ENCODE measurements at regions not wholly inside any gene's neighbourhood (a gene's known extent, or its start where the extent isn't known, plus 50 kb on each side); places are given as distances from the start of the nearest gene placed in this dataset.
"Not testable (repeated sequence)": the region's sequence is repeated elsewhere in the genome, so short reads cannot be mapped to it uniquely, and the experiment has no call there.

- no peak for DNase-seq
Measured at GRCh38 chr9:26220367-26220766, 542.1 kb upstream of the TUSC1 start.

DNA sequence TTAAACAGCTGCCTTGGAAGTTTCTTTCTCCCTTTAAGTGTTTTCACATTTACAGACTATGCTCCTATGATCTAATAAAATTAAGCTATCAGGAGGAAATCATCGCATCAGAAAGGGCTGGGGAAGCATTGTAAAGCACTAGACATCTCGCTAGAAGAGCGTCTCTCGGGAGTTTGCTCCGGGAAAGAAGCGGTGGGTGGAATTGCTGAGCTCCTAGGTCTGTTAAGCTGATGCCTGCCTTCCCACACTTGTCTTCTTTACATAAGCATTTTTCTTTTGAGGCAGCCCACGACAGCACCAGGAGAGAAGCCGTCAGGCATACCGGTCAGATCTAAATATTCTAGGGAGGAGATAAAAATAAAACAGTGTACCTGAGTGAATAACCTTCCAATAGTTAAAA, 541.7 kb upstream of the TUSC1 start:
- DNase-seq, result no peak

- DNase-seq, result no peak
Measured at GRCh38 chr9:26216702-26217101, 538.5 kb upstream of the TUSC1 start.

DNA sequence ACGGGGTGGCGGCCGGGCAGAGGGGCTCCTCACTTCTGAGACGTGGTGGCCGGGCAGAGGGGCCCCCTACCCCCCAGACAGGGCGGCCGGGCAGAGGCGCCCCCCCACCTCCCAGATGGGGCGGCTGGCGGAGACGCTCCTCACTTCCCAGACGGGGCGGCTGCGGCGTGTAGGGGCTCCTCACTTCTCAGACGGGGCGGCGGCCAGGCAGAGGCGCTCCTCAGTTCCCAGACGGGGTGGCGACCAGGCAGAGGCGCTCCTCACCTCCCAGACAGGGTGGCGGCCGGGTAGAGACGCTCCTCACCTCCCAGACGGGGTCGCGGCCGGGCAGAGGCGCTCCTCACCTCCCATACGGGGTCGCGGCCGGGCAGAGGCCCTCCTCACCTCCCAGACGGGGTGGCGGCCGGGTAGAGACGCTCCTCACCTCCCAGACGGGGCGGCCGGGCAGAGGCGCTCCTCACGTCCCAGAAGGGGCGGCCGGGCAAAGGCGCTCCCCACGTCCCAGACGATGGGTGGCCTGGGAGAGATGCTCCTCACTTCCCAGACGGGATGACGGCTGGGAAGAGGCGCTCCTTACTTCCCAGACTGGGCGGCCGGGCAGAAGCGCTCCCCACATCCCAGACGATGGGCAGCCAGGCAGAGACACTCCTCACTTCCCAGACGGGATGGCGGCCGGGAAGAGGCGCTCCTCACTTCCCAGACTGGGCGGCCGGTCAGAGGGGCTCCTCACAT, 536.6 kb upstream of the TUSC1 start:
- not testable (repeated sequence) for DNase-seq

DNA sequence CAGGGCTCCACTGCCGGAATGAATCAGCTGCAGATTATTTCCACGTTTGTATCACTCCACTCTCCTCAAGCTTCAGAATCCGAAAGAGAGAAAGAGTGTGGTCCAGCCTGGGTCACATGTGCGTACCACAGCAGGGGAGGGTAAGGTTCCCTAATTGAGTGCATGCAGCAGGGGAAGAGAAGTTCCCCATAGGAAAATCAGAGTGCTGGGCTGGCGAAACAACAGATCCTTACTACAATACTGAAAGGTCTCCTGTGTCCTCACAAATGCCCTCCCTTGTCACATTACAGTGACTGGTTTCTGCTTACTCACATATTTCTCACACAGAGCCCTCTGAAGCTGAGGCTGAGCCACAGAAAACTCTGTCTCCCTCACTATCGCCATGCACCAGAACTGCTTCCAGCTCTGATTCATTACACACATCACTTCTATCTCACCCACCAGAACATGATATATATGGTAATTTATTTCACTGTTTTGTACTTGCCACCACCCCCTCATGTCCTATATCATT, 532.2 kb upstream of the TUSC1 start:
- DNase-seq, result no peak

DNA sequence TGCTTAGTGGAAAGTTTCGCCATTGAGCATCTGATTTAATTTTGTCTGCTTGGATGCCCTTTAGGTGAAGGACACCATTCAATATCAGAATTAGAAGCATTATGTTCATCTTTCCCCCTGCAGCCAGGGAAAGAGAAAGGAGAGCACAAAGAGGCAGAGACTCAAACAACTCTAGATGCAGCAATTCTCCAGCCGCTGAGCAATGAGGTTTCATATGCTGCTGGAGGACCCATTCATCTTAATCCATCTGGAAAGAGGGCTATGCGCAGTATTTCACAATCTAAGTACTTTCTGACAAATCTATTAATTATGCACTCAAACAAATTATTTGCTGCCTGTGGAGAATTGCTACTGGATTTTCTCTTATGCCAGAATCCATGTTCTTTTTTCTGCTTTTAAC, 527.0 kb upstream of the TUSC1 start:
- no peak for DNase-seq

DNA sequence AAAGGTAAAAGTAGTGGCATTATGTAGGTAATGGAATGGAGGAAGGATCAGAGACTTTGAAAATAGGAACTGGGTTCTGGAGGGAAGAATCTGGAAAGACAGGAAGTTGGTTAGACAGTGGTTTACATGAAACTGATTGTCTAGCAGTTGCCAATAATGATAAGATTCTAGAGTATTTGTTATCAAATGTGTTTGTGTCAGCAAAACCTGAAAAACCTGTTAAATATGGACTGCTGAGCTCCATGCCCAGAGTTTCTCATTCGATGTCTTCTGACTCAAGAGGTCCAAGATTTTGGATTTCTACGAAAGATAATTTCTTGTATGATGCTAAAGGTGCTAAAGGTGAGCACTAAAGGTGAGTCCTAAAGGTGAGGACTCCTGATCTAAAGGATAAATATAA, 515.0 kb upstream of the TUSC1 start:
- no peak for DNase-seq

GRCh38 chr9:26191711-26192110, 513.5 kb upstream of the TUSC1 start:
- no peak for DNase-seq

DNA sequence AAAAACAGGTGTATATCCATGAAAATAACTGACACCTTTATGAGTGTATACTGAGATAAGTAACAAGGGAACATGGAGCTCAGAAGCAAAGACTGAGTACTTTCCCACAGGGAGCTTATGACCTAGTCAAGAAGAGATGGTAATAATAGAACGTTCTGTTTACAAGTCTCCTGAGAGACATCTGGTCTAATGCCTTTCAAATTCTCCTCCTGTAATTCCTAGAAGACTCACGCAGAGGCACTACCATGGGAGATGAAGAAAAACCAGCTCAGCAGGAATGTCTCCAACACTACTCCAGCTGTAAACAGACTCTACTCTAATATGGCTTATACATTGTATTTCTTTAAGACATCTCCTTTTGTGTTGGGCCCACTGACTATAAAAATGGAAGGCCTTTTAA, 503.6 kb upstream of the TUSC1 start:
- no peak for DNase-seq

DNA sequence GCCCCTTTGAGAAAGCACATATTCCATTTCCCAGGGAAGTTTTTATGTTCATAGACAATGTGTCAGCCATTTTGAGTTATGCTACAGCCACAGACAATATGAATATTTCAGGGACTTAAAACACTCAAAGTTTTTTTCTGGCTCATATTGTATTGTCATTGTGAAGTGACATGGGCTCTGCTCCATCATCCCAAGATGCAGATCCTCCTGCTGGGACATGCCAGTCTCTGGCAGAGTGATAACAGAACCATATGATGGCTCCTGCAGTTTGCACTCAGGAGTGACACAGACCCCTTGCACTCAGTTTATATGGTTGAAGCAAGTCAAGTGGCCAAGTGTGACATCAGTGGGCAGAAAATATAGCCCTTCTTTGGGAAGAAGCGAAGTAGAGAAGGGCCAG, 498.4 kb upstream of the TUSC1 start:
- no peak for DNase-seq

- no peak for DNase-seq
Measured at GRCh38 chr9:26175264-26175663, 497.0 kb upstream of the TUSC1 start.

DNA sequence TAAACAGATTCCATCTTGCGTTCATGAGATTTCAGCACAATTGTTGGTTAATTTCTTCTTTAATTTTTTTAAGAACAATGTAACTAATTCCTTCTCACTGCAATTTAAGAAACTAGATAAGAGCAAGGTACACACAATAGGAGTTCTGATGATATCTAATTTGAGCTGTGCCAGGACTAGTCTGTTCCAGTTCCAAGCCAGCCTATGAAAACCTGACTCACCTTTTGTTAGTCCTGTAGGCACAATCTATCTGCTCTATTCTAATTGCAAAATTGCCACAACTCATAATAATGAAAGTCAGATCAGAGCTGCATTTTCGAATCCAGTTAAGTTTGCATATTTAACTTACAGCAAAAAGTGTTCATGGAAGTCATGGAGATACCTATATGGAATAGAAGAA, 494.1 kb upstream of the TUSC1 start:
- no peak for DNase-seq

- no peak for DNase-seq
Measured at GRCh38 chr9:26171691-26172090, 493.4 kb upstream of the TUSC1 start.

- no peak for DNase-seq
Measured at GRCh38 chr9:26170190-26170589, 491.9 kb upstream of the TUSC1 start.

DNA sequence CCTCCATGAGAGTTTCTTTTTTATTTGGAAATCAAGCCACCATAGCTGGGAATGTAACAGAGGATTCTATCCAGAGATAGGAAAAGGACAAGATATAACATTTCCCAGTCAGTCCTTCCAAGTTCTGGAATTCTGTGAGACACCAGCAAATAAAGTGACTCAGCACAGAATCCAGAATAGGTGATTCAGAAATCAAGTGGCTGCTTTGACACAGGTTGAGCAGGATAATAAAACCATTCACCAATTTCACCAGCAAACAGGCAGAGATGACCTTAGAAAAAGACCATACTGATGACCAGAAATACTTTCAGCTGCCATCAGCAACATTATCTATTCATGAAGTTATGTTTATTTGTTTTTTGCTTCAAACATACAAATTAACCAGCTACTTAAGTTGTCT, 491.5 kb upstream of the TUSC1 start:
- no peak for DNase-seq

DNA sequence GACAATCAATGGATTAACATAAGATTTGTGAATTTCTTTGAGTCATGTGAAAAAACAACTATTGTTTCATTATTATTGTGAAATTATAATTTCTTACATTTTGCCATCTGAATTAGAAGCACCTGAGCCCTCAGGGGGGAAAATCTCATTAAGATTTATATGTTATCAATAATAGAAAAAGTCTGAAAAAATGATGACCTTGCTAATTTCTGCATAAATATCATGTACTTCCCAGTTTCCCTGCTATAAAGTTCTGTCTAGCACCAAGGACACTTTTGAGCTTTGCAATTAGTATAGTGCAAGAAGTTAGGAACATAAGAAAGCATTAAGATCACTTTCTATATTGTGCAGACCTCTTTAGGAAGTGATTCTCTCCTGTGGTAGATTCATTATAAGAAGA, 488.3 kb upstream of the TUSC1 start:
- no peak for DNase-seq

DNA sequence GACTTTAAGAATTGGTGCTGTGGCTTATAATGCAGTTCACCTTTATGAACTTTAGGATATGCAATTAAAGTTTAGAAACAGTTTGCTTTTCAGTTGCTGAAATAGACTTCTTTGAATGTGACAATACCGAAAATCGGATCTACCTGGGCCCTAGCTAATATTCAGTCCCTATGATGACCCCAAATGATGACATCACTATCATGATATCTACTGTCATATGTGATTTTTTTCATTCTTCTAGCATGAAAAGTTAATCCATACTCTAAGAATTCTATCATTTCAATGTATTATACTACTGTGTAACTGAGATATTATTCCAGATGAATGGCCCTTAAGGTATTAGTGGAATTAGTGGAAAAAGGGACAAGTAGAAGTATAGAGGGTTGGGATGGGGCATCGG, 487.2 kb upstream of the TUSC1 start:
- no peak for DNase-seq

GRCh38 chr9:26163931-26164330, 485.7 kb upstream of the TUSC1 start:
- DNase-seq, result no peak

DNA sequence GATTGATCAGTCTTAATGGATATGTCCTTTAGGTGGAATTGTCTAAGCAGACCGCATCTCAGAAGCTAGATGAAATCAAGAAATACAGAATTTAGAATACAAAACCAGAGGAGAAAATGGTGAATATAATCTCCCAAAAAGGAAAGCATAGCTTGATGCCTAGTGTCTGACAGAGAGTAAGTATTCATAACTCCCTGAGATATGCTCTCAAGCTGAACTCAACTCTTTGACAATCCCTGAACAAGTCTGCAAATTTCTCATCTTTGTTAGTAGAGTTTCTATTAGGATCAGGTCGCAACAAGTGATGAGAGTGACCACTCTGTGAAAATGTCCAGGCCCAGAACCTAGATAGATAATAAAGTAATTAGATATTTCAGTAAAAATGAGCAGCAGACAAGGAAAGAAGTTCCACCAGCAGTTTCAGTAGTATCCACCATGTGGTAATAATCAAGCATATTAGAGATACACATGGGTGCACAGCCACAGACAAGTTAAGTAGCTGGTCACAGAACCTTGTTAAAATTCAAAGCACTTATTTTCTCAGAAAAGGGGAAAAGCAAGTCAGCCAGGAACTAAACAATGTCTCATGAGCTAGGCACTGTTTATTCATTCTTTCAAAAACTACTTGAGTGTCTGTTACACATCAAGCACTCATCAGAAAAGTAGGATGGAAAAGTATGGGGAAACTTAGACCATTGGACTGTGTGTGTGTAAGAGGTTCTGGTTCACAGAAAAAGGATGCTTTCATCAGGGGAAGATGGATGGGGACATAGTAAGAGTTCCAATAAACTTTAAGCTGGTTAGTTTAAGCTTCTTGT, 481.5 kb upstream of the TUSC1 start:
- no peak for DNase-seq

- DNase-seq, result no peak
Measured at GRCh38 chr9:26158631-26159150, 480.4 kb upstream of the TUSC1 start.

DNA sequence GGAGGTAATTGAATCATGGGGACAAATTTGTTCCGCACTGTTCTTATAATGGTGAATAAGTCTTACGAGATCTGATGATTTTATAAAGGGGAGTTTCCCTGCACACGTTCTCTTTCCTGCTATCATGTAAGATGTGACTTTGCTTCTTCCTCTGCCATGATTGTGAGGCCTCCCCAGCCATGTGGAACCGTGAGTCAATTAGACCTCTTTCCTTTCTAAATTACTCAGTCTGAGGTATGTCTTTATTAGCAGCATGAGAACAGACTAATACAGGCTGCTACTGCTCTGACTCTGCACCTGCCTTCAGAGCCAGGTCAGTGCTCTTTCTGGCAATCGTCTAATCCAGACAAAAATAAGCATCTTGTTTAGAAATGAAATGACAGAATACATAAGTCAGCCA, 479.2 kb upstream of the TUSC1 start:
- no peak for DNase-seq

DNA sequence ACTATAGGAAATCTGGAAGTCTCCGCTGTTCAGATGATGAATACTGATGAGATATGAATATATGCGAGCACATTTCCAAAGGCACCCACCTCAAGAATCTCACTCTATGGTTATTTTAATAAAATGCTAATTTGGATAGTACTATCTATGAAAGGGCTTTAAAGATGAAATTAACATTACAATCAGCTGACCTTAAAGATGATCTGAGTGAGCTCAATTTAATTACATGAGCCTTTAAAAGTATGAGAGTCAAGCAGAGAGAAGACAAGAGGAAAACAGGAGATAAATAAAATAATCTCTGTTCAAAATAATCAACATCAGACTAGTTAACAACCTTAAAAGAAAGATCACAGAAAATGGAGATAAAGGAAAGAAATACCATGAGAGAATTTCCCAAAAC, 474.1 kb upstream of the TUSC1 start:
- no peak for DNase-seq

DNA sequence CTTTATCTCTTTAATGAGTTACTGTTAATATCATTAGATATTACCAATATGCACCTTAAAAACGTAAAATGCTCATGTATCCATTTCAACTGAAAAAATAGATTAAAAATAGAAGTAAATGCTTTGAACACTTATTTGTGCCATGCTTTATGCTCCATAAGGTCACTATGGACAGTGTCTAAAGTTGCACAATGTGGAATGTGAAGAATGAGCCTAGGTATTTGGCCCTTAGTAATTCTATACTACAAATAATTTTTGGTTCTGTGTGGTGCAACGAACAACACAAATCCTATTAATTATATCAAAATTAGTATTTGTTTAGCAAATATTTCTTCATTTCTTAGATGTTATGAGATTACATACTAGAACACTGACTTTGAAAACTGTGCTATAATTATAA, 469.9 kb upstream of the TUSC1 start:
- DNase-seq, result no peak

DNA sequence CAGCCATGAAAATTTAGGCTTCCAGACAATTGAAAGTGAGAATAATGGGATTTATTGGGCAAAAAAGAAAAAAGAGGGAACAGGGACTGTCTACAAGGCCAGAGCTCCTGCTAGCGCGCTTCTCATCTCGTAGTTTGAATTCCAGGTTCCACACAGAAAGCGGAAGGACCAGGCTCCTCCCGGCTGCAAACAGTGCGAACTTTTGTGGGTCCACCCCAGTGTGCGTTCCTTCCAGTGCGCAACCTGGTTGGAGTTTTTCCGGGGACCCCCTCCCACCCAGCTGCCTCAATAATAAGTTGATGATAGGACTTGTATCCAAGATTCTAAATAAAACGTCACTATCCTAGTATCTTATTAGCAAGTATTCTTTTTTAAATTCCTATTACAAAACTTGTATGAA, 467.7 kb upstream of the TUSC1 start:
- DNase-seq, result no peak

Measured in DMS 273 treated with DMSO at 0.1 percent for 48 hours (cell line).